ENCODE measurements at regions not wholly inside any gene's neighbourhood (a gene's known extent, or its start where the extent isn't known, plus 50 kb on each side); places are given as distances from the start of the nearest gene placed in this dataset.

DNA sequence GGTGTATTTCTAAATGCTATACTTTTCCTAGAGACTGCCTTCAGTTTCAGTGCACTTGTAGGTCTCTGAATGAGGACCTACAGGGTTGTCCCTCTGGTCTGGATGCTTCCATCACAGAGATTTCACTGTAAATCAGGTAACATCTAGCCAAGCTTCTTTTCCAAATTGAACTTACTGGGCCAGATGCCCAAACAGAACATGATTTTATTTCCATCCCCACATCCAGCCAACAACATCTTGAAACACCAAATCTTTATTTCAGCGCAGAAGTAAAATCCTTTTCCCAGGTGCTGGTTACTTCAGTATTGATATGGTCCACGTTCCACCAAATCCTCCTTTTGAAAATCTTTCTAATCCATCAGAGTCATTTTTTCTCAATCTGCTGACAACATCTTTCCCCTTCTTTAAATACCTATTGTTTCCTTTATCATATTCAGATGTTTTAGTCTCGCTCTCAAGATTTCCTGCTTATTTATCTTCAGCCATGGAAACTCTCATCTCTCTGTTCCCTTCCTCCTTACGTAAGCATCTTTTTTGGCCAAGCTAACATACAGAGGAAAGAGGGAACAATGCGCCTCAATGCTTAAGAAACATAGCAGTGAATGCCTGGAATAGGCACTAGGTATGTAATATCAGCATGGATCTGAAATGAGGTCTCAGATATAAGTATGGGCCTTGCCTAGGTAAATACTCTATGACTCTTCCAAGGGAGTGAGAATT lies 201.2 kb upstream of the MTNR1B start:
- TF ChIP-seq FOXK2 (IDR thresholded peaks at IDR 0.05) (no peak), TARDBP (IDR thresholded peaks at IDR 0.05) (no peak), HDGF (IDR thresholded peaks at IDR 0.05; ENCODE audit: borderline replicate concordance) (no peak), LEF1 (IDR thresholded peaks at IDR 0.05; ENCODE audit: borderline replicate concordance) (no peak), L3MBTL2 (conservative IDR thresholded peaks at IDR 0.05) (no peak), ELF4 (IDR thresholded peaks at IDR 0.05) (no peak), CTBP1 (IDR thresholded peaks at IDR 0.05; ENCODE audit: borderline replicate concordance) (no peak), NFRKB (IDR thresholded peaks at IDR 0.05) (no peak), BHLHE40 (IDR thresholded peaks at IDR 0.05; ENCODE audit: borderline replicate concordance) (no peak), SP1 (IDR thresholded peaks at IDR 0.05) (no peak), ARNT (IDR thresholded peaks at IDR 0.05) (no peak), FOXA1 (IDR thresholded peaks at IDR 0.05) (no peak), FOXM1 (IDR thresholded peaks at IDR 0.05; ENCODE audit: borderline replicate concordance) (no peak)
- TF ChIP-seq, protein P1, sequence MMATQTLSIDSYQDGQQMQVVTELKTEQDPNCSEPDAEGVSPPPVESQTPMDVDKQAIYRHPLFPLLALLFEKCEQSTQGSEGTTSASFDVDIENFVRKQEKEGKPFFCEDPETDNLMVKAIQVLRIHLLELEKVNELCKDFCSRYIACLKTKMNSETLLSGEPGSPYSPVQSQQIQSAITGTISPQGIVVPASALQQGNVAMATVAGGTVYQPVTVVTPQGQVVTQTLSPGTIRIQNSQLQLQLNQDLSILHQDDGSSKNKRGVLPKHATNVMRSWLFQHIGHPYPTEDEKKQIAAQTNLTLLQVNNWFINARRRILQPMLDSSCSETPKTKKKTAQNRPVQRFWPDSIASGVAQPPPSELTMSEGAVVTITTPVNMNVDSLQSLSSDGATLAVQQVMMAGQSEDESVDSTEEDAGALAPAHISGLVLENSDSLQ (IDR thresholded peaks at IDR 0.05) = no peak

Measured in HEK293T (cell line).